ENCODE measurements at regions not wholly inside any gene's neighbourhood (a gene's known extent, or its start where the extent isn't known, plus 50 kb on each side); places are given as distances from the start of the nearest gene placed in this dataset.

GRCh38 chr15:29470311-29470710, 200.7 kb upstream of the NSMCE3 start:
- Histone ChIP-seq H3K27me3 (ENCODE audit: control insufficient read depth in 3 of 3, insufficient read depth in 3 of 3, low read length in 2 of 3) (no peaks in the 10 kb centered on the region), H3K4me3 (no peak overlapping the region), H3K36me3 (ENCODE audit: control insufficient read depth in 4 of 4, insufficient read depth in 4 of 4, low read length in 4 of 4) (no peaks in the 10 kb centered on the region), H3K9me3 (ENCODE audit: control insufficient read depth in 4 of 4, insufficient read depth in 3 of 4, low read length in 3 of 4) (no peaks in the 10 kb centered on the region), H3K27ac (ENCODE audit: low read depth in 1 of 2, low read length in 1 of 2) (no peak overlapping the region), H3K9ac (ENCODE audit: insufficient read depth in 1 of 2, low read length in 2 of 2) (no peak overlapping the region), H3K4me1 (ENCODE audit: control insufficient read depth in 5 of 5, insufficient read depth in 5 of 5, low read length in 5 of 5) (peaks cover 0 to 11% (median 0%) of the 10 kb centered on the region in 5 donors)
- no peak for TF ChIP-seq CTCF (IDR thresholded peaks at IDR 0.05; ENCODE audit: control extremely low read depth, extremely low read depth)
- WGBS, 2 donors: 77% methylated on average over 14 of the region's 14 CpGs
- DNase-seq: no peak
- no peak for ATAC-seq (ENCODE audit: insufficient read depth, low FRiP score)

- no peaks in the 10 kb centered on the region for H3K9me3 ChIP-seq (ENCODE audit: control insufficient read depth in 4 of 4, insufficient read depth in 3 of 4, low read length in 3 of 4)
- H3K36me3 ChIP-seq (ENCODE audit: control insufficient read depth in 4 of 4, insufficient read depth in 4 of 4, low read length in 4 of 4): no peaks in the 10 kb centered on the region
- no peak for TF ChIP-seq CTCF (IDR thresholded peaks at IDR 0.05; ENCODE audit: control extremely low read depth, extremely low read depth)
- H3K4me1 ChIP-seq (ENCODE audit: control insufficient read depth in 5 of 5, insufficient read depth in 5 of 5, low read length in 5 of 5): peaks cover 0 to 16% (median 0%) of the 10 kb centered on the region in 5 donors
- H3K9ac ChIP-seq (ENCODE audit: insufficient read depth in 1 of 2, low read length in 2 of 2): no peak overlapping the region
- no peak overlapping the region for H3K27ac ChIP-seq (ENCODE audit: low read depth in 1 of 2, low read length in 1 of 2)
- H3K4me3 ChIP-seq: no peak overlapping the region
- 72 to 84% methylated on average over 10 of the region's 10 CpGs for WGBS, 2 donors
- no peak for DNase-seq
- no peaks in the 10 kb centered on the region for H3K27me3 ChIP-seq (ENCODE audit: control insufficient read depth in 3 of 3, insufficient read depth in 3 of 3, low read length in 2 of 3)
- no peak for ATAC-seq (ENCODE audit: insufficient read depth, low FRiP score)
Observed at GRCh38 chr15:29468899-29469298, 199.3 kb upstream of the NSMCE3 start.

- Histone ChIP-seq H3K27ac (ENCODE audit: low read depth in 1 of 2, low read length in 1 of 2) (no peak overlapping the region), H3K27me3 (ENCODE audit: control insufficient read depth in 3 of 3, insufficient read depth in 3 of 3, low read length in 2 of 3) (no peaks in the 10 kb centered on the region), H3K36me3 (ENCODE audit: control insufficient read depth in 4 of 4, insufficient read depth in 4 of 4, low read length in 4 of 4) (no peaks in the 10 kb centered on the region), H3K9ac (ENCODE audit: insufficient read depth in 1 of 2, low read length in 2 of 2) (no peak overlapping the region), H3K4me1 (ENCODE audit: control insufficient read depth in 5 of 5, insufficient read depth in 5 of 5, low read length in 5 of 5) (peaks cover 0 to 16% (median 0%) of the 10 kb centered on the region in 5 donors), H3K9me3 (ENCODE audit: control insufficient read depth in 4 of 4, insufficient read depth in 3 of 4, low read length in 3 of 4) (no peaks in the 10 kb centered on the region), H3K4me3 (no peak overlapping the region)
- DNase-seq: no peak
- no peak for TF ChIP-seq CTCF (IDR thresholded peaks at IDR 0.05; ENCODE audit: control extremely low read depth, extremely low read depth)
- ATAC-seq (ENCODE audit: insufficient read depth, low FRiP score): no peak
- WGBS, 2 donors: 86 to 87% methylated on average over 4 of the region's 4 CpGs
Observed at GRCh38 chr15:29467091-29467490, 197.5 kb upstream of the NSMCE3 start.

- no peaks in the 10 kb centered on the region for H3K9me3 ChIP-seq (ENCODE audit: control insufficient read depth in 4 of 4, insufficient read depth in 3 of 4, low read length in 3 of 4)
- H3K27me3 ChIP-seq (ENCODE audit: control insufficient read depth in 3 of 3, insufficient read depth in 3 of 3, low read length in 2 of 3): no peaks in the 10 kb centered on the region
- 84 to 95% methylated on average over 4 of the region's 4 CpGs for WGBS, 2 donors
- ATAC-seq (ENCODE audit: insufficient read depth, low FRiP score) (no peak), DNase-seq (no peak)
- H3K9ac ChIP-seq (ENCODE audit: insufficient read depth in 1 of 2, low read length in 2 of 2): no peak overlapping the region
- no peaks in the 10 kb centered on the region for H3K36me3 ChIP-seq (ENCODE audit: control insufficient read depth in 4 of 4, insufficient read depth in 4 of 4, low read length in 4 of 4)
- H3K4me3 ChIP-seq: no peak overlapping the region
- H3K4me1 ChIP-seq (ENCODE audit: control insufficient read depth in 5 of 5, insufficient read depth in 5 of 5, low read length in 5 of 5): peaks cover 0 to 13% (median 0%) of the 10 kb centered on the region in 5 donors
- TF ChIP-seq CTCF (IDR thresholded peaks at IDR 0.05; ENCODE audit: control extremely low read depth, extremely low read depth): no peak
- H3K27ac ChIP-seq (ENCODE audit: low read depth in 1 of 2, low read length in 1 of 2): no peak overlapping the region
Observed at GRCh38 chr15:29466292-29466691, 196.7 kb upstream of the NSMCE3 start.

Measured in lung (tissue), 11 donors.